ENCODE measurements at regions not wholly inside any gene's neighbourhood (a gene's known extent, or its start where the extent isn't known, plus 50 kb on each side); places are given as distances from the start of the nearest gene placed in this dataset.

DNA sequence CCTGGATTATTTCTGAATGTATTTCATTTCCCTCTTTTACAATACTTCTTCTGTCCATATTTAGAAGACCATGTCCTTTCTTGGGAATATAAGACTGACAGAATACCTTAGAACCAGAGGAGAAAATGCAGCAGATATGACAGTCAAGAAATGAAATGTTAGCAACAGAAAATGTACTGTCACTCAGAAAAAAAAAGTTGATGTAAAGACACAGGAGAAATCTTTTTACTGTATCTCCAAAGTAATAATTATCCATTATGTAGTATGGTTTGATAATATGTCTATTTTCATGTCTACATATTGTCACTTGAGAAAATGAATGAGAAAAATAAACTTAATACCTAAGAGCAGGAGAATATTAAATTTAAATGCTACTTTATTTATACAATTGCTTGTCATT, 652.1 kb downstream of the GABRG2 start:
- H3K27me3 ChIP-seq (ENCODE audit: insufficient read depth, low read length) = no peaks in the 10 kb centered on the region
- no peaks in the 10 kb centered on the region for H3K79me2 ChIP-seq (ENCODE audit: insufficient read depth, low read length)
- no peaks in the 10 kb centered on the region for H4K20me1 ChIP-seq (ENCODE audit: control insufficient read depth, insufficient read depth, insufficient read length)
- no peak overlapping the region for H3T11ph ChIP-seq (ENCODE audit: low read length)
- H3K27ac ChIP-seq (ENCODE audit: insufficient read length, low read depth, low read length) = no peak overlapping the region
- DNase-seq = no peak
- TF ChIP-seq, protein P1, sequence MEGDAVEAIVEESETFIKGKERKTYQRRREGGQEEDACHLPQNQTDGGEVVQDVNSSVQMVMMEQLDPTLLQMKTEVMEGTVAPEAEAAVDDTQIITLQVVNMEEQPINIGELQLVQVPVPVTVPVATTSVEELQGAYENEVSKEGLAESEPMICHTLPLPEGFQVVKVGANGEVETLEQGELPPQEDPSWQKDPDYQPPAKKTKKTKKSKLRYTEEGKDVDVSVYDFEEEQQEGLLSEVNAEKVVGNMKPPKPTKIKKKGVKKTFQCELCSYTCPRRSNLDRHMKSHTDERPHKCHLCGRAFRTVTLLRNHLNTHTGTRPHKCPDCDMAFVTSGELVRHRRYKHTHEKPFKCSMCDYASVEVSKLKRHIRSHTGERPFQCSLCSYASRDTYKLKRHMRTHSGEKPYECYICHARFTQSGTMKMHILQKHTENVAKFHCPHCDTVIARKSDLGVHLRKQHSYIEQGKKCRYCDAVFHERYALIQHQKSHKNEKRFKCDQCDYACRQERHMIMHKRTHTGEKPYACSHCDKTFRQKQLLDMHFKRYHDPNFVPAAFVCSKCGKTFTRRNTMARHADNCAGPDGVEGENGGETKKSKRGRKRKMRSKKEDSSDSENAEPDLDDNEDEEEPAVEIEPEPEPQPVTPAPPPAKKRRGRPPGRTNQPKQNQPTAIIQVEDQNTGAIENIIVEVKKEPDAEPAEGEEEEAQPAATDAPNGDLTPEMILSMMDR (conservative IDR thresholded peaks at IDR 0.05) = no peak
- H4K5ac ChIP-seq (ENCODE audit: insufficient read length, low read depth, low read length) = no peak overlapping the region
- no peak overlapping the region for H3K4ac ChIP-seq (ENCODE audit: low read depth, low read length)
- H3K27ac Mint-ChIP-seq = no peak overlapping the region
- no peaks in the 10 kb centered on the region for H3K23me2 ChIP-seq (ENCODE audit: insufficient read length, low read depth, low read length, poor library complexity, severe bottlenecking)
- H3K23ac ChIP-seq (ENCODE audit: insufficient read length, low read depth, low read length) = no peak overlapping the region
- peaks cover 21 to 29% of the 10 kb centered on the region in 2 experiments for H3K9me3 Mint-ChIP-seq
- H2BK20ac ChIP-seq (ENCODE audit: low read depth, low read length, poor library complexity, severe bottlenecking) = no peak overlapping the region
- H2BK12ac ChIP-seq (ENCODE audit: insufficient read length, low read depth, low read length) = no peak overlapping the region
- H2BK120ac ChIP-seq (ENCODE audit: low read depth, low read length, poor library complexity, severe bottlenecking) = no peak overlapping the region
- H3K14ac ChIP-seq (ENCODE audit: insufficient read depth, low read length) = no peak overlapping the region
- H3K4me1 ChIP-seq (ENCODE audit: insufficient read depth, low read length) = no peaks in the 10 kb centered on the region
- no peak overlapping the region for H4K8ac ChIP-seq (replicated peaks; ENCODE audit: insufficient read length, low read depth, low read length)
- H2AFZ ChIP-seq (ENCODE audit: low read length) = no peak overlapping the region
- no peak overlapping the region for H3K9ac ChIP-seq (ENCODE audit: extremely low read depth, insufficient read length, low read length)
- no peak overlapping the region for H3K4me3 Mint-ChIP-seq
- H3K9me3 ChIP-seq (ENCODE audit: control insufficient read depth, low read depth, low read length) = peaks cover 5% of the 10 kb centered on the region
- no peak overlapping the region for H3K56ac ChIP-seq (ENCODE audit: insufficient read length, low read depth, low read length)
- no peak overlapping the region for H2AK5ac ChIP-seq (ENCODE audit: insufficient read length, low read length)
- H3K36me3 Mint-ChIP-seq (ENCODE audit: insufficient read depth in 1 of 3, low read depth in 3 of 3) = peaks cover 13 to 23% (median 14%) of the 10 kb centered on the region in 3 experiments
- no peaks in the 10 kb centered on the region for H3K79me1 ChIP-seq (ENCODE audit: insufficient read depth, low read depth, low read length, poor library complexity, severe bottlenecking)
- no peak overlapping the region for H3K4me2 ChIP-seq (ENCODE audit: insufficient read depth, insufficient read length, low read length)
- no peak overlapping the region for H3K18ac ChIP-seq (ENCODE audit: insufficient read length, low read depth, low read length)
- no peak overlapping the region for H4K91ac ChIP-seq (ENCODE audit: insufficient read length, low read depth, low read length)
- H3K4me1 Mint-ChIP-seq = no peaks in the 10 kb centered on the region
- no peaks in the 10 kb centered on the region; the same call in 1 of the 2 replicates for H3K27me3 Mint-ChIP-seq (ENCODE audit: low read depth)
- no peak overlapping the region for H2BK15ac ChIP-seq (ENCODE audit: low read depth, low read length)
- no peak overlapping the region for H2BK5ac ChIP-seq (ENCODE audit: insufficient read length, low read length)
